ENCODE measurements at regions not wholly inside any gene's neighbourhood (a gene's known extent, or its start where the extent isn't known, plus 50 kb on each side); places are given as distances from the start of the nearest gene placed in this dataset.

- TF ChIP-seq CTCF (IDR thresholded peaks at IDR 0.05) (no peak), POLR2AphosphoS5 (IDR thresholded peaks at IDR 0.05) (no peak), EP300 (IDR thresholded peaks at IDR 0.05) (no peak)
Observed at GRCh38 chr13:24110011-24110410, 50.5 kb upstream of the SPATA13 start.

Data from esophagus muscularis mucosa (tissue), 4 donors.